ENCODE measurements at regions not wholly inside any gene's neighbourhood (a gene's known extent, or its start where the extent isn't known, plus 50 kb on each side); places are given as distances from the start of the nearest gene placed in this dataset.
A peak's percentile ranks its signal among the peaks of the same experiment; 100 is the strongest.

DNA sequence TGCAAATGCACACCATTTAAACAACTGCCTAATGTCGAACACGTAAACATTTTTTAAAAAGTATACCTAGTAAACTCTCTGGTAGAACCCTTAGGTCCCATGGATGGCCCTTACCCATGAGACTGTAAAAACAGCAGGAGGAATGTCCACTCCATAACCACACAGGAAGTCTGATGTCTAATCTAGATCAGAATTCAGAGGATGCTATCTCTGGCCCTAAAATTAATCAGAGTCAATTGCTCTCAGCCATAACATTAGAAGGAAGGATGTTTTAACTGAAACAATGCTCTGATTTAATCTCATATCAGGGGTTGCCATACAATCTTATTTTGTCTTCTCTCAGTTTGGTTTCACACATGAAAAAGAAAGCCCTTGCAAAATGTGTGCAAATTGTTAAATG, 416.3 kb upstream of the PIK3C3 start:
- Mint-ChIP-seq H3K4me3 (ENCODE audit: unreplicated experiment) (no peak overlapping the region), H3K27ac (ENCODE audit: low read depth, unreplicated experiment) (no peak overlapping the region), H3K9me3 (ENCODE audit: unreplicated experiment) (no peaks in the 10 kb centered on the region), H3K36me3 (ENCODE audit: insufficient read depth, unreplicated experiment) (no peaks in the 10 kb centered on the region), H3K27me3 (ENCODE audit: insufficient read depth, unreplicated experiment) (peaks cover 47% of the 10 kb centered on the region), H3K4me1 (ENCODE audit: insufficient read depth, unreplicated experiment) (no peaks in the 10 kb centered on the region)
- intact Hi-C loops (cut with micrococcal nuclease) = no loop called here
- BruUV-seq (replicated peaks) = no TSS peak
- DNase-seq (ENCODE audit: unreplicated experiment) = no peak
- CTCF ChIA-PET = interaction anchor here (0.6 kb wide), 1 partner anchor 15 kb away, joined by 3 read pairs; no protein-coding TSS in a partner anchor
- TF ChIP-seq, protein P1, sequence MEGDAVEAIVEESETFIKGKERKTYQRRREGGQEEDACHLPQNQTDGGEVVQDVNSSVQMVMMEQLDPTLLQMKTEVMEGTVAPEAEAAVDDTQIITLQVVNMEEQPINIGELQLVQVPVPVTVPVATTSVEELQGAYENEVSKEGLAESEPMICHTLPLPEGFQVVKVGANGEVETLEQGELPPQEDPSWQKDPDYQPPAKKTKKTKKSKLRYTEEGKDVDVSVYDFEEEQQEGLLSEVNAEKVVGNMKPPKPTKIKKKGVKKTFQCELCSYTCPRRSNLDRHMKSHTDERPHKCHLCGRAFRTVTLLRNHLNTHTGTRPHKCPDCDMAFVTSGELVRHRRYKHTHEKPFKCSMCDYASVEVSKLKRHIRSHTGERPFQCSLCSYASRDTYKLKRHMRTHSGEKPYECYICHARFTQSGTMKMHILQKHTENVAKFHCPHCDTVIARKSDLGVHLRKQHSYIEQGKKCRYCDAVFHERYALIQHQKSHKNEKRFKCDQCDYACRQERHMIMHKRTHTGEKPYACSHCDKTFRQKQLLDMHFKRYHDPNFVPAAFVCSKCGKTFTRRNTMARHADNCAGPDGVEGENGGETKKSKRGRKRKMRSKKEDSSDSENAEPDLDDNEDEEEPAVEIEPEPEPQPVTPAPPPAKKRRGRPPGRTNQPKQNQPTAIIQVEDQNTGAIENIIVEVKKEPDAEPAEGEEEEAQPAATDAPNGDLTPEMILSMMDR (IDR thresholded peaks at IDR 0.05; ENCODE audit: unreplicated experiment) = no peak
- POLR2A ChIA-PET = no interaction called here

DNA sequence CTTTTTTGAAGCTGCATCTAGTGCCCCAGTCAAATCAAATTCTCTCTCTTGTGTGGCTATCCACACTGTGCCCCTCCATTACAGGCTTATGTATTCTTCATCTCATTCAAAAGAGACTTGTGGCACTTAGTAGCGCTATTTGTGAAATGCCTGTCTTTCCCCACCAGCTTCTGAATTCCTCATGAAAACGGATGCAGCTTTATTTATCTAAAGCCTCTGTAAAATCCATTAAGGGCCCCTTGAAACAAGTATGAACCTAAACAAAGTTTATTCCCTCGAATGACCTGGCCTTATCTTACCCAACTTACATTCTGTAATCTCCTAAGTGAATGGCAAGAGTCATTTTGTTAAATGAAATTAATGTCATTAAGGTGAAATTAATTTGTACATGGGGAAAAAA, 417.4 kb upstream of the PIK3C3 start:
- Mint-ChIP-seq H3K27ac (ENCODE audit: low read depth, unreplicated experiment) (no peak overlapping the region), H3K27me3 (ENCODE audit: insufficient read depth, unreplicated experiment) (peaks cover 58% of the 10 kb centered on the region), H3K4me3 (ENCODE audit: unreplicated experiment) (no peak overlapping the region), H3K36me3 (ENCODE audit: insufficient read depth, unreplicated experiment) (no peaks in the 10 kb centered on the region), H3K9me3 (ENCODE audit: unreplicated experiment) (no peaks in the 10 kb centered on the region), H3K4me1 (ENCODE audit: insufficient read depth, unreplicated experiment) (no peaks in the 10 kb centered on the region)
- ChIA-PET POLR2A (no interaction called here), CTCF (interaction anchor here (0.6 kb wide), 1 partner anchor 215 kb away, joined by 3 read pairs; no protein-coding TSS in a partner anchor)
- intact Hi-C loops (cut with micrococcal nuclease) = no loop called here
- no peak for DNase-seq (ENCODE audit: unreplicated experiment)
- no TSS peak for BruUV-seq (replicated peaks)
- TF ChIP-seq, protein P1 (IDR thresholded peaks at IDR 0.05; ENCODE audit: unreplicated experiment) = no peak

DNA sequence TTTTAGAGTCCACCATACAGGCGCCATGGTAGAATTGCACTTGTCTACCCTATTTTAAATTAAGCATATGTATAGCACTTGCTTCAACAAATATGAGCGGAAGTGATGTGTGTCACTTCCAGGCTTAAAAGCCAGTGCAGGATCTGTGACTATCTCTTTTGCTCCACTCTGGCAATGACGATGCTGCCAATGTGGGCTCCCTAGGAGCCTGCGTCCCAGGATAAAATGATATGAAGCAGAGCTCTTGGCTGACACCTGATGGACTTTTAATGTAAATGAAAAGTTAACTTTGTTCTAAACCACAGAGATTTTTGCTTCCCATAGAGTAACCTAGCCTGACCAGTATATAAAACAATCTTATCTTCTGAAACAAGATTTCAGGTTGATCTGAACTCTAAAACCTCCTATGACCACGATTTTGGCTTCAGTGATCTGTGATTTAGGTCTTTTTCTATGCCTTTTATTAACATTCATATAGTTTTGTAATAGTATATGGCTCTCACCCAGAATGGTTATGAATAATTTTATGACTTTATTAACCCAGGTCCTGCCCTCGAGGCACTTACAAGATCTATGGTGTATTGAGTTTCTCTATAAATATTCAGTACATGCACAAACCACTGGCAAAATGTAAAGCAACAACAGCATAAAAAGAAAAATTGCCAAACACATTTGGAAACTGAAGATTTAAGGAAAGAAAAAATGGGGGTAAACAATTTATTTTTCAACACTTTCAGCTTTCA, 422.5 kb upstream of the PIK3C3 start:
- Mint-ChIP-seq H3K4me1 (ENCODE audit: insufficient read depth, unreplicated experiment) (no peaks in the 10 kb centered on the region), H3K36me3 (ENCODE audit: insufficient read depth, unreplicated experiment) (no peaks in the 10 kb centered on the region), H3K9me3 (ENCODE audit: unreplicated experiment) (no peaks in the 10 kb centered on the region), H3K27me3 (ENCODE audit: insufficient read depth, unreplicated experiment) (peaks cover 51% of the 10 kb centered on the region), H3K4me3 (ENCODE audit: unreplicated experiment) (no peak overlapping the region), H3K27ac (ENCODE audit: low read depth, unreplicated experiment) (no peak overlapping the region)
- intact Hi-C loops (cut with micrococcal nuclease) = loop anchor here (1.0 kb wide), 1 partner anchor 213 kb away; no protein-coding TSS in a partner anchor
- ChIA-PET CTCF (interaction anchor here (0.7 kb wide), 1 partner anchor 36 kb away, joined by 3 read pairs; no protein-coding TSS in a partner anchor), POLR2A (no interaction called here)
- BruUV-seq (replicated peaks) = no TSS peak
- DNase-seq (ENCODE audit: unreplicated experiment) = peak; percentile 42
- TF ChIP-seq, protein P1 (IDR thresholded peaks at IDR 0.05; ENCODE audit: unreplicated experiment) = peak; percentile 26

DNA sequence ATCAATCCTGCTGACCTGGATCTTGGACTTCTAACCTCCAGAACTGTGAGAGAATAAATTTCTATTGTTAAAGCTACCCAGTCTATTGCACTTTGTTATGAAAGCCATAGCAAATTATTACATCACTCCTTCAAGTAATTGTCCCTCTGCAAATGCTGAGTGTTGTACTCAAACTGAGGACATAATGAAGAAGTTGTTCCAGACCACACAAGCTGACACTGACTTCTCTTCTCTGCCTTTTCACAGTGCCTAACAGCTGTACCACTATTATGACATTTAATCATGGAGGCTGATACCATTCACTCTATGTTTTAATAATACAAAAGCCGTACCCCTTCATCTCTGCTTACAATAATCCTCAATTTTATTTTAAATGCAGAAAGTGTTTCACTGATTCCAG, 424.1 kb upstream of the PIK3C3 start:
- intact Hi-C loops (cut with micrococcal nuclease) = no loop called here
- TF ChIP-seq, protein P1 (IDR thresholded peaks at IDR 0.05; ENCODE audit: unreplicated experiment) = no peak
- Mint-ChIP-seq H3K9me3 (ENCODE audit: unreplicated experiment) (no peaks in the 10 kb centered on the region), H3K27me3 (ENCODE audit: insufficient read depth, unreplicated experiment) (peaks cover 44% of the 10 kb centered on the region), H3K4me1 (ENCODE audit: insufficient read depth, unreplicated experiment) (no peaks in the 10 kb centered on the region), H3K36me3 (ENCODE audit: insufficient read depth, unreplicated experiment) (no peaks in the 10 kb centered on the region), H3K4me3 (ENCODE audit: unreplicated experiment) (no peak overlapping the region), H3K27ac (ENCODE audit: low read depth, unreplicated experiment) (no peak overlapping the region)
- BruUV-seq (replicated peaks) = no TSS peak
- ChIA-PET CTCF (no interaction called here), POLR2A (no interaction called here)
- DNase-seq (ENCODE audit: unreplicated experiment) = no peak

Measured in MCF 10A (cell line).